Parathyroid adenoma (tissue), 2 donors: ENCODE measurements at regions not wholly inside any gene's neighbourhood (a gene's known extent, or its start where the extent isn't known, plus 50 kb on each side); places are given as distances from the start of the nearest gene placed in this dataset.
"Not testable (repeated sequence)": the region's sequence is repeated elsewhere in the genome, so short reads cannot be mapped to it uniquely, and the experiment has no call there.

ENCODE experiments used
- H2AFZ ChIP-seq: fragments of 300-600 bp; sonication (generic); one replicate; pipeline ENCODE4 v1.7.0; 2017; ENCODE audit warnings: antibody characterized with exemption, mild to moderate bottlenecking
- H3K27ac ChIP-seq: fragments of 300-600 bp; sonication (generic); one replicate; pipeline ENCODE4 v1.7.0; 2017
- H3K27me3 ChIP-seq: fragments of 300-600 bp; sonication (generic); one replicate; pipeline ENCODE4 v1.7.0; 2017; ENCODE audit warnings: low read length; ENCODE audit not compliant: control insufficient read depth, insufficient read depth
- H3K36me3 ChIP-seq: fragments of 300-600 bp; sonication (generic); one replicate; pipeline ENCODE4 v1.7.0; 2017; ENCODE audit warnings: low read length; ENCODE audit not compliant: control insufficient read depth, insufficient read depth
- H3K4me1 ChIP-seq: fragments of 300-600 bp; sonication (generic); one replicate; pipeline ENCODE4 v1.7.0; 2017; ENCODE audit warnings: control low read depth
- H3K4me2 ChIP-seq: fragments of 300-600 bp; sonication (generic); one replicate; pipeline ENCODE4 v1.7.0; 2017; ENCODE audit warnings: low read length
- H3K4me3 ChIP-seq: fragments of 300-600 bp; sonication (generic); one replicate; pipeline ENCODE4 v1.7.0; 2017; ENCODE audit warnings: low read depth, low read length
- H3K79me2 ChIP-seq: fragments of 300-600 bp; sonication (generic); one replicate; pipeline ENCODE4 v1.7.0; 2017; ENCODE audit warnings: control low read depth
- H3K9ac ChIP-seq: fragments of 300-600 bp; sonication (generic); one replicate; pipeline ENCODE4 v1.7.0; 2017; ENCODE audit warnings: mild to moderate bottlenecking
- H3K9me3 ChIP-seq: fragments of 300-600 bp; sonication (generic); one replicate; pipeline ENCODE4 v1.7.0; 2017; ENCODE audit warnings: low read length; ENCODE audit not compliant: control insufficient read depth
- CTCF ChIP-seq: fragments of 300-600 bp; sonication (generic); IDR thresholded peaks from one replicate; pipeline ENCODE4 v1.7.0; 2017; ENCODE audit warnings: antibody characterized with exemption, mild to moderate bottlenecking
- donor health status: primary hyperparathyroidism.

- Histone ChIP-seq H3K27ac (no peak overlapping the region), H3K4me1 (no peaks in the 10 kb centered on the region), H3K9me3 (no peaks in the 10 kb centered on the region), H3K4me2 (no peak overlapping the region), H3K36me3 (no peaks in the 10 kb centered on the region), H3K27me3 (no peaks in the 10 kb centered on the region), H3K9ac (no peak overlapping the region), H3K79me2 (no peaks in the 10 kb centered on the region), H2AFZ (no peak overlapping the region), H3K4me3 (no peak overlapping the region)
- TF ChIP-seq CTCF = no peak
Measured at GRCh38 chr16:58884141-58884540, 150.0 kb upstream of the GOT2 start.

GRCh38 chr16:58883131-58883530 is 149.0 kb upstream of the GOT2 start:
- Histone ChIP-seq H3K9me3 (no peaks in the 10 kb centered on the region), H3K79me2 (no peaks in the 10 kb centered on the region), H3K27me3 (no peaks in the 10 kb centered on the region), H3K36me3 (no peaks in the 10 kb centered on the region), H3K4me1 (no peaks in the 10 kb centered on the region), H3K9ac (no peak overlapping the region), H3K4me2 (no peak overlapping the region), H3K27ac (no peak overlapping the region), H2AFZ (no peak overlapping the region), H3K4me3 (no peak overlapping the region)
- TF ChIP-seq CTCF = no peak

GRCh38 chr16:58882292-58882691 is 148.2 kb upstream of the GOT2 start:
- TF ChIP-seq CTCF = no peak
- Histone ChIP-seq H3K4me3 (no peak overlapping the region), H3K36me3 (no peaks in the 10 kb centered on the region)

GRCh38 chr16:58878641-58879040 is 144.5 kb upstream of the GOT2 start:
- H3K4me1 ChIP-seq, H3K27ac ChIP-seq, H3K4me2 ChIP-seq, H3K4me3 ChIP-seq, H3K79me2 ChIP-seq, H3K9ac ChIP-seq, H3K36me3 ChIP-seq, H3K27me3 ChIP-seq, H3K9me3 ChIP-seq, H2AFZ ChIP-seq: not testable (repeated sequence)

More at GRCh38 chr16:58882292-58882691, 148.2 kb upstream of the GOT2 start:
- Histone ChIP-seq H3K27ac (no peak overlapping the region), H3K4me2 (no peak overlapping the region), H3K9ac (no peak overlapping the region), H2AFZ (no peak overlapping the region), H3K79me2 (no peaks in the 10 kb centered on the region), H3K9me3 (no peaks in the 10 kb centered on the region), H3K27me3 (no peaks in the 10 kb centered on the region), H3K4me1 (no peaks in the 10 kb centered on the region)

- no peak overlapping the region for H2AFZ ChIP-seq
- no peaks in the 10 kb centered on the region for H3K27me3 ChIP-seq
- H3K79me2 ChIP-seq = no peaks in the 10 kb centered on the region
- no peak for TF ChIP-seq CTCF
- no peaks in the 10 kb centered on the region for H3K9me3 ChIP-seq
- H3K27ac ChIP-seq = no peak overlapping the region
- no peaks in the 10 kb centered on the region for H3K36me3 ChIP-seq
- no peak overlapping the region for H3K4me3 ChIP-seq
- no peaks in the 10 kb centered on the region for H3K4me1 ChIP-seq
- H3K4me2 ChIP-seq = no peak overlapping the region
- no peak overlapping the region for H3K9ac ChIP-seq
Measured at GRCh38 chr16:58866935-58867334, 132.8 kb upstream of the GOT2 start.
